ENCODE measurements at regions not wholly inside any gene's neighbourhood (a gene's known extent, or its start where the extent isn't known, plus 50 kb on each side); places are given as distances from the start of the nearest gene placed in this dataset.

- Histone ChIP-seq H3K9ac (no peak overlapping the region), H3K4me3 (ENCODE audit: low read depth, low read length) (no peak overlapping the region), H3K27ac (no peak overlapping the region), H2AFZ (no peak overlapping the region), H3K36me3 (ENCODE audit: control insufficient read depth, insufficient read depth, low read length) (no peaks in the 10 kb centered on the region), H3K79me2 (no peaks in the 10 kb centered on the region), H3K4me1 (no peaks in the 10 kb centered on the region), H3K9me3 (ENCODE audit: control insufficient read depth, low read length) (no peaks in the 10 kb centered on the region), H3K27me3 (ENCODE audit: control insufficient read depth, insufficient read depth, low read length) (no peaks in the 10 kb centered on the region), H3K4me2 (ENCODE audit: low read length) (no peak overlapping the region)
- TF ChIP-seq, protein P1, sequence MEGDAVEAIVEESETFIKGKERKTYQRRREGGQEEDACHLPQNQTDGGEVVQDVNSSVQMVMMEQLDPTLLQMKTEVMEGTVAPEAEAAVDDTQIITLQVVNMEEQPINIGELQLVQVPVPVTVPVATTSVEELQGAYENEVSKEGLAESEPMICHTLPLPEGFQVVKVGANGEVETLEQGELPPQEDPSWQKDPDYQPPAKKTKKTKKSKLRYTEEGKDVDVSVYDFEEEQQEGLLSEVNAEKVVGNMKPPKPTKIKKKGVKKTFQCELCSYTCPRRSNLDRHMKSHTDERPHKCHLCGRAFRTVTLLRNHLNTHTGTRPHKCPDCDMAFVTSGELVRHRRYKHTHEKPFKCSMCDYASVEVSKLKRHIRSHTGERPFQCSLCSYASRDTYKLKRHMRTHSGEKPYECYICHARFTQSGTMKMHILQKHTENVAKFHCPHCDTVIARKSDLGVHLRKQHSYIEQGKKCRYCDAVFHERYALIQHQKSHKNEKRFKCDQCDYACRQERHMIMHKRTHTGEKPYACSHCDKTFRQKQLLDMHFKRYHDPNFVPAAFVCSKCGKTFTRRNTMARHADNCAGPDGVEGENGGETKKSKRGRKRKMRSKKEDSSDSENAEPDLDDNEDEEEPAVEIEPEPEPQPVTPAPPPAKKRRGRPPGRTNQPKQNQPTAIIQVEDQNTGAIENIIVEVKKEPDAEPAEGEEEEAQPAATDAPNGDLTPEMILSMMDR (IDR thresholded peaks at IDR 0.05), result no peak
These were observed 320.3 kb upstream of the VRK2 start for GRCh38 chr2:57726294-57726693.

DNA sequence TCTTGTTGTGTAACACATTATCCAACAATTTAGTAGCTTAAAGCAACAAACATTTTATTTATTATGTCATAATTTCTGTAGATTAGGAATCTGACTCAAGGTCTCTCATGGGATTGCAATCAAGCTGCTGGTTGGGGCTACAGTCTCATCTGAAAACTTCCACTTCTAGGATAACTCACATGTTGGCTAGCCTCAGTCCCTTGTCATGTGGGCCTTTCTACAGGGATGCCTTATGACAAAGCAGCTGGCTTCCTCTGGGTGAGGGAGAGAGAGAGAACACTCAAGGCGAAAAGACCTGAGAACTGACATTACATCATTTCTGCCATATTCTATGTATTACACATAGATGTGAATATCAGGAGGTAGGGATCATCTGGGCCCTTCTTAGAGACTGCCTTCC lies 317.9 kb upstream of the VRK2 start:
- Histone ChIP-seq H3K79me2 (no peaks in the 10 kb centered on the region), H3K27ac (no peak overlapping the region), H3K4me3 (ENCODE audit: low read depth, low read length) (no peak overlapping the region), H3K4me1 (no peaks in the 10 kb centered on the region), H3K4me2 (ENCODE audit: low read length) (no peak overlapping the region), H3K36me3 (ENCODE audit: control insufficient read depth, insufficient read depth, low read length) (no peaks in the 10 kb centered on the region), H3K9me3 (ENCODE audit: control insufficient read depth, low read length) (no peaks in the 10 kb centered on the region), H3K27me3 (ENCODE audit: control insufficient read depth, insufficient read depth, low read length) (no peaks in the 10 kb centered on the region), H2AFZ (no peak overlapping the region), H3K9ac (no peak overlapping the region)
- TF ChIP-seq, protein P1 (IDR thresholded peaks at IDR 0.05), result no peak

DNA sequence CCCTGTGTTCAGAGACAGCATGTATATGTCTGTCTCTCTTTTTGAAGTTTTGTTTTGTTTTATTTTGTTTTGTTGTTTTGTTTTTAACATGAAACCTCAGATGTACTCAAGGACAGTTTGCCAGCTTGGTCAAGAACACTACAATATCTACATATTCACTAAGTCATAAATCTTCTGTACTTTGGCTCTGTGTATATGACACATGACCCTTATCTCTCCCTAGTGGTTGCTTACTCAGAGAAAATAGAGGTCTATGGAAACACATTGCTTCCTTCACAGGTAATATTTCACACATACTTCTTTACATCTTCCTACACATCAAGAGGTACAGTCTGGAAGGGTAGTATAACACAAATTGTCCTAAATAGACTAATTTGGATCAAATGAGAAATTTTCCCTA lies 312.6 kb upstream of the VRK2 start:
- no peak overlapping the region for H2AFZ ChIP-seq
- no peaks in the 10 kb centered on the region for H3K27me3 ChIP-seq (ENCODE audit: control insufficient read depth, insufficient read depth, low read length)
- H3K9ac ChIP-seq, result no peak overlapping the region
- no peak overlapping the region for H3K4me2 ChIP-seq (ENCODE audit: low read length)
- no peaks in the 10 kb centered on the region for H3K4me1 ChIP-seq
- TF ChIP-seq, protein P1 (IDR thresholded peaks at IDR 0.05), result no peak
- no peak overlapping the region for H3K27ac ChIP-seq
- H3K79me2 ChIP-seq, result no peaks in the 10 kb centered on the region
- no peaks in the 10 kb centered on the region for H3K36me3 ChIP-seq (ENCODE audit: control insufficient read depth, insufficient read depth, low read length)
- H3K9me3 ChIP-seq (ENCODE audit: control insufficient read depth, low read length), result no peaks in the 10 kb centered on the region
- no peak overlapping the region for H3K4me3 ChIP-seq (ENCODE audit: low read depth, low read length)

DNA sequence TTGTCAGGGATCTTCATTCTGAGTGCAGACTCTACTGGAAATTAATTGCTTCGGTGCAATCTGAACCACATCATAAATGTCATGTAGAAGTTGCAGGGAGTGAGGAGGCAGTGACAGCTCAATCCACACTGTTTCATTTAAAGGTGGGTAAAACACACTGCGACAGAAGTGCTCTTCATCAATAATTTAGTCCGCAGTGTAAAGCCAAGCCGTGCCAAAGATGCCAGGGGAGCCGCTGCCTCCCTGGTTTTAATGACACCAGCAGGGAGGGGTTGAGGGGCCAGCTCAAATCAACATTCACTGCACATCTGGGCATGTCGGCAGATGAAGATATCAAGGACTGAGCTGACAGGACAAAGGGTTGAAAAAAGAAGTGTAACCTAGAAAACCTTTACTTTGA lies 305.7 kb upstream of the VRK2 start:
- no peak overlapping the region for H3K27ac ChIP-seq
- H3K27me3 ChIP-seq (ENCODE audit: control insufficient read depth, insufficient read depth, low read length), result no peaks in the 10 kb centered on the region
- no peak overlapping the region for H3K4me2 ChIP-seq (ENCODE audit: low read length)
- no peaks in the 10 kb centered on the region for H3K9me3 ChIP-seq (ENCODE audit: control insufficient read depth, low read length)
- H3K36me3 ChIP-seq (ENCODE audit: control insufficient read depth, insufficient read depth, low read length), result no peaks in the 10 kb centered on the region
- H3K4me1 ChIP-seq, result no peaks in the 10 kb centered on the region
- H3K4me3 ChIP-seq (ENCODE audit: low read depth, low read length), result no peak overlapping the region
- TF ChIP-seq, protein P1 (IDR thresholded peaks at IDR 0.05), result no peak
- no peak overlapping the region for H3K9ac ChIP-seq
- H3K79me2 ChIP-seq, result no peaks in the 10 kb centered on the region
- H2AFZ ChIP-seq, result no peak overlapping the region

- Histone ChIP-seq H3K27ac (no peak overlapping the region), H3K9ac (no peak overlapping the region), H3K36me3 (ENCODE audit: control insufficient read depth, insufficient read depth, low read length) (no peaks in the 10 kb centered on the region), H3K9me3 (ENCODE audit: control insufficient read depth, low read length) (no peaks in the 10 kb centered on the region), H3K27me3 (ENCODE audit: control insufficient read depth, insufficient read depth, low read length) (no peaks in the 10 kb centered on the region), H3K79me2 (no peaks in the 10 kb centered on the region), H3K4me1 (no peaks in the 10 kb centered on the region), H3K4me3 (ENCODE audit: low read depth, low read length) (no peak overlapping the region), H3K4me2 (ENCODE audit: low read length) (no peak overlapping the region), H2AFZ (no peak overlapping the region)
- TF ChIP-seq, protein P1 (IDR thresholded peaks at IDR 0.05), result no peak
These were observed 293.0 kb upstream of the VRK2 start for GRCh38 chr2:57753636-57754035.

All from parathyroid adenoma (tissue), 2 donors.